ENCODE measurements at regions not wholly inside any gene's neighbourhood (a gene's known extent, or its start where the extent isn't known, plus 50 kb on each side); places are given as distances from the start of the nearest gene placed in this dataset.

- no peak for TF ChIP-seq CTCF (IDR thresholded peaks at IDR 0.05)
- TF ChIP-seq ZFX (IDR thresholded peaks at IDR 0.05; ENCODE audit: borderline replicate concordance), result no peak
Observed at GRCh38 chr6:102936959-102937358, 1543.5 kb downstream of the GRIK2 start.

All from 22Rv1 (cell line).